ENCODE measurements at regions not wholly inside any gene's neighbourhood (a gene's known extent, or its start where the extent isn't known, plus 50 kb on each side); places are given as distances from the start of the nearest gene placed in this dataset.

DNA sequence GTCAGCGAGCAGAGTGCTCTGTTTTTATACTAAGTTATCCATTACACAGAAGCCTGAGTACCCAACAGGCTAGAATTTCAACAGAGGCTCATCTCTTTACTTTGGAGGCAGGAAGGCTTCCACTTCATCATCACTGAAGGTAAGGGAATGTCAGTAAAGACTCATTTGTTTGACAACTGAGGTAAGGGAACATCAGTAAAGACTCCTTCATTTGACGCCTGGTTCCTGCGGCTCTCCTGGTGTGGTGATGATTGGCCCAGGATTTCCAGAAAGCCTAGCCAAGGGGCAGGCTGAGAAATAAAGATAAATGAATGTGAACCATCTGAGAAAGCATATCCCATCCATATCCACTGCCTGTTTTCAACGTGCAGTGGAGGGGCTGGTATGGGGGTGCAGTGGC lies 244.6 kb upstream of the ECI2 start:
- Mint-ChIP-seq H3K4me1 (ENCODE audit: unreplicated experiment) (peaks cover 5% of the 10 kb centered on the region), H3K9me3 (peaks cover 19% of the 10 kb centered on the region), H3K4me3 (no peak overlapping the region), H3K36me3 (peaks cover 3% of the 10 kb centered on the region), H3K27me3 (peaks cover 8% of the 10 kb centered on the region), H3K27ac (no peak overlapping the region)
- DNase-seq (ENCODE audit: extremely low spot score, unreplicated experiment): no peak
- TF ChIP-seq, protein P1, sequence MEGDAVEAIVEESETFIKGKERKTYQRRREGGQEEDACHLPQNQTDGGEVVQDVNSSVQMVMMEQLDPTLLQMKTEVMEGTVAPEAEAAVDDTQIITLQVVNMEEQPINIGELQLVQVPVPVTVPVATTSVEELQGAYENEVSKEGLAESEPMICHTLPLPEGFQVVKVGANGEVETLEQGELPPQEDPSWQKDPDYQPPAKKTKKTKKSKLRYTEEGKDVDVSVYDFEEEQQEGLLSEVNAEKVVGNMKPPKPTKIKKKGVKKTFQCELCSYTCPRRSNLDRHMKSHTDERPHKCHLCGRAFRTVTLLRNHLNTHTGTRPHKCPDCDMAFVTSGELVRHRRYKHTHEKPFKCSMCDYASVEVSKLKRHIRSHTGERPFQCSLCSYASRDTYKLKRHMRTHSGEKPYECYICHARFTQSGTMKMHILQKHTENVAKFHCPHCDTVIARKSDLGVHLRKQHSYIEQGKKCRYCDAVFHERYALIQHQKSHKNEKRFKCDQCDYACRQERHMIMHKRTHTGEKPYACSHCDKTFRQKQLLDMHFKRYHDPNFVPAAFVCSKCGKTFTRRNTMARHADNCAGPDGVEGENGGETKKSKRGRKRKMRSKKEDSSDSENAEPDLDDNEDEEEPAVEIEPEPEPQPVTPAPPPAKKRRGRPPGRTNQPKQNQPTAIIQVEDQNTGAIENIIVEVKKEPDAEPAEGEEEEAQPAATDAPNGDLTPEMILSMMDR (conservative IDR thresholded peaks at IDR 0.05): no peak

DNA sequence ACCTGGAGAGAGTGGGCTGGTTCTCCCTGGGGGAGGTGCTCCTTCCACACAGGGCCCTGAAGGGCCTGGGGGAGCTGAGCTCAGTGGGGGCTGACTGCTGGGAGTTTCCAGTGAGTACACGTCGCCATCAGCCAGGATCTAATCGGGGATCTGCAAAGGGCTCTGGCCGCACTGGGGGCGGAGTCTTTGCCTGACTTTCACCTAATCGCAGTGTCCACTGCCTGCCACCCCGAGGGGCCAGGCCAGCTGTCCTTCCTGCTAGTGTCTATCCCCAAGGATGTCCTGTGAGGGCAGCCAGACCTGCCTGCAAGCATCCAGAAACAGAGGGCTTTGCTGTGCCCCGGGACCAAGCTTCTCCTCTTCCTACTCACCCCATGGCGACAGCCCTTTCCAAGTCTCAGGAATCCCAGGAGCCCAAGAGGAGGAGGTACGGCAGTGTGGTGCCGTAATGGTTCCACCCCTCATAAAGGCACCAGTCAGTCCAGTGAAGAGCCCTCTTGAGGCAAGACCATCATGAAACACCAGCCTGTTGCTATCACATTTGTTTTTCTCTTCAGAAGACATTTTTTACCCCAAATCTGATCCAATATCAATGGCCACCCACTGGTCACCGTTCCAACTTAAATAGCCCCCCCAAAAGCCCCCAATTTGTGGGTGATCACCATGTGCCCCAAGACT lies 243.1 kb upstream of the ECI2 start:
- Mint-ChIP-seq H3K4me1 (ENCODE audit: unreplicated experiment) (peaks cover 8% of the 10 kb centered on the region), H3K9me3 (peaks cover 19% of the 10 kb centered on the region), H3K36me3 (peaks cover 3% of the 10 kb centered on the region), H3K27ac (no peak overlapping the region), H3K27me3 (peaks cover 11% of the 10 kb centered on the region), H3K4me3 (no peak overlapping the region)
- no peak for DNase-seq (ENCODE audit: extremely low spot score, unreplicated experiment)
- TF ChIP-seq, protein P1 (conservative IDR thresholded peaks at IDR 0.05): no peak

DNA sequence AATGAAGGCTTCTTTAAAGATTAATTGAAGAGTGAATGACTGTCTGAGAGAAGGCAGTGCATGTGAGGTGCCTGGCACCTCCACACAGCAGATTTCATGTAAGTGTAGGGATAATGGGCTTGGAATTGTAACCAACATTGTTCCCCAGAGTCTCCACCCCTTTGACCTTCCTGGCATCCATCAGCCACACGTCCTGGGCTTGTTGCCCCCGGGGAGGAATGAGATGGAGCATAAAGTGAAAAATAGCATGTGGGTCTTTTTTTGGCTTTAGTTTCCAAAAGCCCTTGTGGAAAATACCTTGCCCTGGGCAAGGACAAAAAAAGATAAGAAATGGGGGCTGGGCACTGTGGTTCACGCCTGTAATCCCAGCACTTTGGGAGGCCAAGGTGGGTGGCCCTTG lies 242.2 kb upstream of the ECI2 start:
- TF ChIP-seq, protein P1 (conservative IDR thresholded peaks at IDR 0.05): no peak
- no peak for DNase-seq (ENCODE audit: extremely low spot score, unreplicated experiment)
- Mint-ChIP-seq H3K27ac (no peak overlapping the region), H3K36me3 (peaks cover 3% of the 10 kb centered on the region), H3K27me3 (peaks cover 11% of the 10 kb centered on the region), H3K4me3 (no peak overlapping the region), H3K9me3 (peaks cover 15% of the 10 kb centered on the region), H3K4me1 (ENCODE audit: unreplicated experiment) (peaks cover 8% of the 10 kb centered on the region)

DNA sequence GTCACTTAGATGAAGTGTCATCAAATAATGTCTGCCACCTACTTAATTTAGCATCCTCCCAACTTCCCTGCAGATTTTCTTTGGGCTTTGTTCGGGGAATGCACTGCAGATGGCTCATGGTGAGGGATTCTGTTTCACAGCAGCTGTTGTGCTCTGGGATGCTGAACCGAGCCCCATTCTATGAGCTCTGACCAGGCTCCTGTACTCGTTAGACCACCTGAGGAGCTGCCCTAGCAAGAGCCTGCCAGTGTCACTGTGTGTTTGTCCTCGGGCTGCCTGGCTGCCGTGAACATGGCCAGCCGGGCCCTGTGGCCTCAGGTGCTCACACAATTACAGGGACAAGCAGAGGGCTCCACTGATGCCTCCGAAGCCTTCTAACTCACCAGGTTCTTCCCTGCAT lies 238.8 kb upstream of the ECI2 start:
- H3K27me3 Mint-ChIP-seq: peaks cover 11% of the 10 kb centered on the region
- no peak overlapping the region for H3K4me3 Mint-ChIP-seq
- H3K4me1 Mint-ChIP-seq (ENCODE audit: unreplicated experiment): peaks cover 8% of the 10 kb centered on the region
- peaks cover 3% of the 10 kb centered on the region for H3K36me3 Mint-ChIP-seq
- TF ChIP-seq, protein P1 (conservative IDR thresholded peaks at IDR 0.05): no peak
- DNase-seq (ENCODE audit: extremely low spot score, unreplicated experiment): no peak
- H3K9me3 Mint-ChIP-seq: peaks cover 7% of the 10 kb centered on the region
- no peak overlapping the region for H3K27ac Mint-ChIP-seq

DNA sequence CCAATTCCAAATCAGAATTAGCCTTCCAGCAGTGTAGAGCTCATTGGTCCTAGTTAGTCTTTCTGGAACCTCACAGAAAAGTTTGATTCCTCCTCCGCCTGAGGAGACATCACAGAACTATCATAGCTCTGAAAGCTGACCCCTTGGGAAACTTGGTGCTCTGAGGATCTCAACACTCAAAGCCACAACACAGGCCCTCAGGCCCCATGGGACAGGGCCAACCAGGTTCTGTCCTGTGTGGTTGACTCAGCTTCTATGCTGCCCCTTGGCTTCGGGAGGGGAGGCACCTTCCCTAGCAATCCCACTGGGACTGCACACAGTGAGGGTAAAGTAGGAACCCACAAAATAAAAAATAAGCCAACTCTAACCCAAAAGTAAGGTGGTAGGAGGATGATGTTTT lies 237.5 kb upstream of the ECI2 start:
- Mint-ChIP-seq H3K36me3 (no peaks in the 10 kb centered on the region), H3K27ac (no peak overlapping the region), H3K4me3 (no peak overlapping the region)

More for the DNA sequence above, 237.5 kb upstream of the ECI2 start:
- H3K4me1 Mint-ChIP-seq (ENCODE audit: unreplicated experiment): peaks cover 14% of the 10 kb centered on the region
- DNase-seq (ENCODE audit: extremely low spot score, unreplicated experiment): no peak
- TF ChIP-seq, protein P1 (conservative IDR thresholded peaks at IDR 0.05): no peak
- no peaks in the 10 kb centered on the region for H3K9me3 Mint-ChIP-seq
- peaks cover 11% of the 10 kb centered on the region for H3K27me3 Mint-ChIP-seq

Measured in type B pancreatic cell (in vitro differentiated cells).